ENCODE measurements at regions not wholly inside any gene's neighbourhood (a gene's known extent, or its start where the extent isn't known, plus 50 kb on each side); places are given as distances from the start of the nearest gene placed in this dataset.

- Histone ChIP-seq H3K4me3 (ENCODE audit: low read length) (no peak overlapping the region), H3K9me2 (replicated peaks; ENCODE audit: low read length) (no peaks in the 10 kb centered on the region), H3F3A (ENCODE audit: low read length, unreplicated experiment) (no peaks in the 10 kb centered on the region), H3K4me2 (ENCODE audit: low read length) (no peak overlapping the region), H3K9me3 (ENCODE audit: low read length) (no peaks in the 10 kb centered on the region), H3K4me1 (ENCODE audit: insufficient read depth, low read length) (no peaks in the 10 kb centered on the region), H2AFZ (ENCODE audit: low read length) (no peak overlapping the region), H4K20me1 (ENCODE audit: low read length) (no peaks in the 10 kb centered on the region), H3K27me3 (ENCODE audit: low read length) (0 out of 2 replicates have a peak, but pooled peaks cover 3% of the 10 kb centered on the region), H3K79me2 (ENCODE audit: low read length) (no peaks in the 10 kb centered on the region), H3K36me3 (ENCODE audit: low read depth, low read length) (no peaks in the 10 kb centered on the region), H3K9ac (ENCODE audit: low read length) (no peak overlapping the region), H3K27ac (ENCODE audit: low read length) (no peak overlapping the region)
- no TSS peak for BruUV-seq (replicated peaks)
- intact Hi-C loops (cut with micrococcal nuclease) = no loop called here
- TF ChIP-seq CTCF (conservative IDR thresholded peaks at IDR 0.05; ENCODE audit: low read depth, low read length) = no peak
- no peak for TF ChIP-seq EZH2 (IDR thresholded peaks at IDR 0.05; ENCODE audit: low read length, unreplicated experiment)
- no peak for TF ChIP-seq EZH2phosphoT487 (IDR thresholded peaks at IDR 0.05; ENCODE audit: borderline replicate concordance, low read length)
- ChIA-PET CTCF (no interaction called here), POLR2A (ENCODE audit: unreplicated experiment) (no interaction called here)
- no peak for DNase-seq
- ATAC-seq = no peak
These were observed 134.7 kb downstream of the GAS1 start for GRCh38 chr9:86812616-86813015.

- ChIA-PET CTCF (no interaction called here), POLR2A (ENCODE audit: unreplicated experiment) (no interaction called here)
- TF ChIP-seq EZH2 (IDR thresholded peaks at IDR 0.05; ENCODE audit: low read length, unreplicated experiment) (no peak), CTCF (conservative IDR thresholded peaks at IDR 0.05; ENCODE audit: low read depth, low read length) (no peak)
- H3K9ac ChIP-seq (ENCODE audit: low read length) = no peak overlapping the region
- no peak overlapping the region for H2AFZ ChIP-seq (ENCODE audit: low read length)
- no peaks in the 10 kb centered on the region for H3K4me1 ChIP-seq (ENCODE audit: insufficient read depth, low read length)
- H3F3A ChIP-seq (ENCODE audit: low read length, unreplicated experiment) = no peaks in the 10 kb centered on the region
- H3K36me3 ChIP-seq (ENCODE audit: low read depth, low read length) = no peaks in the 10 kb centered on the region
- H3K27ac ChIP-seq (ENCODE audit: low read length) = no peak overlapping the region
- no peaks in the 10 kb centered on the region for H3K79me2 ChIP-seq (ENCODE audit: low read length)
- no peak overlapping the region for H3K4me2 ChIP-seq (ENCODE audit: low read length)
- H3K9me2 ChIP-seq (replicated peaks; ENCODE audit: low read length) = no peaks in the 10 kb centered on the region
- 0 out of 2 replicates have a peak, but pooled peaks cover 3% of the 10 kb centered on the region for H3K27me3 ChIP-seq (ENCODE audit: low read length)
- no peaks in the 10 kb centered on the region for H4K20me1 ChIP-seq (ENCODE audit: low read length)
- no TSS peak for BruUV-seq (replicated peaks)
- H3K4me3 ChIP-seq (ENCODE audit: low read length) = no peak overlapping the region
- no peak for DNase-seq
- intact Hi-C loops (cut with micrococcal nuclease) = no loop called here
- H3K9me3 ChIP-seq (ENCODE audit: low read length) = no peaks in the 10 kb centered on the region
- no peak for ATAC-seq
These were observed 137.4 kb downstream of the GAS1 start for GRCh38 chr9:86809759-86810367.

- no peaks in the 10 kb centered on the region for H3K9me2 ChIP-seq (replicated peaks; ENCODE audit: low read length)
- H4K20me1 ChIP-seq (ENCODE audit: low read length) = no peaks in the 10 kb centered on the region
- no peaks in the 10 kb centered on the region for H3K9me3 ChIP-seq (ENCODE audit: low read length)
- H3K27me3 ChIP-seq (ENCODE audit: low read length) = 0 out of 2 replicates have a peak, but pooled peaks cover 3% of the 10 kb centered on the region
- no peak for TF ChIP-seq EZH2 (IDR thresholded peaks at IDR 0.05; ENCODE audit: low read length, unreplicated experiment)
- TF ChIP-seq EZH2phosphoT487 (IDR thresholded peaks at IDR 0.05; ENCODE audit: borderline replicate concordance, low read length) = no peak
- TF ChIP-seq CTCF (conservative IDR thresholded peaks at IDR 0.05; ENCODE audit: low read depth, low read length) = no peak
- CTCF ChIA-PET = no interaction called here
- H2AFZ ChIP-seq (ENCODE audit: low read length) = no peak overlapping the region
- ATAC-seq (no peak), DNase-seq (no peak)
- no peak overlapping the region for H3K9ac ChIP-seq (ENCODE audit: low read length)
- H3K4me3 ChIP-seq (ENCODE audit: low read length) = no peak overlapping the region
- no peaks in the 10 kb centered on the region for H3F3A ChIP-seq (ENCODE audit: low read length, unreplicated experiment)
- POLR2A ChIA-PET (ENCODE audit: unreplicated experiment) = no interaction called here
- intact Hi-C loops (cut with micrococcal nuclease) = no loop called here
- no TSS peak for BruUV-seq (replicated peaks)
- H3K4me2 ChIP-seq (ENCODE audit: low read length) = no peak overlapping the region
- no peak overlapping the region for H3K27ac ChIP-seq (ENCODE audit: low read length)
- no peaks in the 10 kb centered on the region for H3K4me1 ChIP-seq (ENCODE audit: insufficient read depth, low read length)
- no peaks in the 10 kb centered on the region for H3K79me2 ChIP-seq (ENCODE audit: low read length)
- H3K36me3 ChIP-seq (ENCODE audit: low read depth, low read length) = no peaks in the 10 kb centered on the region
These were observed 138.2 kb downstream of the GAS1 start for GRCh38 chr9:86809151-86809550.

All from PC-3 (cell line).